NCI-H2029 treated with DMSO at 0.1 percent for 48 hours (cell line): ENCODE measurements at regions not wholly inside any gene's neighbourhood (a gene's known extent, or its start where the extent isn't known, plus 50 kb on each side); places are given as distances from the start of the nearest gene placed in this dataset.
"Not testable (repeated sequence)": the region's sequence is repeated elsewhere in the genome, so short reads cannot be mapped to it uniquely, and the experiment has no call there.

Experiments used
- DNase-seq: peaks from one replicate; lab custom pipeline; 2025; lab: John Stamatoyannopoulos, UW

DNA sequence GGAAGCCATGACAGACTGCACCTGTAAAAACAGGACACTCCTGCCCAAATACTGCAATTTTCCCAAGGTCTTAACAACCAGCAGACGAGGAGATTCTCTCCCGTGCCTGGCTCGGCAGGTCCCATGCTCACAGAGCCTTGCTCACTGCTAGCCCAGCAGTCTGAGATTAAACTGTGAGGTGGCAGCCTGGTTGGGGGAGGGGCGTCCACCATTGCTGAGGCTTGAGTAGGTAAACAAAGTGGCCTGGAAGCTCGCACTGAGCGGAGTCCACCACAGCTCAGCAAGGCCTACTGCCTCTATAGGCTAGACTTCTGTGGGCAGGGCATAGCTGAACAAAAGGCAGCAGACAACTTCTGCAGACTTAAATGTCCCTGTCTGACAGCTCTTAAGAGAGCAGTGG is 80.3 kb downstream of the ANXA5 start:
- DNase-seq, result not testable (repeated sequence)

- no peak for DNase-seq
Observed at GRCh38 chr4:121614101-121614500, 82.7 kb downstream of the ANXA5 start.

GRCh38 chr4:121599049-121599448 is 97.7 kb downstream of the ANXA5 start:
- no peak for DNase-seq

- no peak for DNase-seq
Observed at GRCh38 chr4:121597346-121597934, 99.3 kb downstream of the ANXA5 start.

GRCh38 chr4:121594796-121595526 is 101.8 kb downstream of the ANXA5 start:
- DNase-seq, result no peak

- no peak for DNase-seq
Observed at GRCh38 chr4:121593760-121594159, 103.0 kb downstream of the ANXA5 start.

DNA sequence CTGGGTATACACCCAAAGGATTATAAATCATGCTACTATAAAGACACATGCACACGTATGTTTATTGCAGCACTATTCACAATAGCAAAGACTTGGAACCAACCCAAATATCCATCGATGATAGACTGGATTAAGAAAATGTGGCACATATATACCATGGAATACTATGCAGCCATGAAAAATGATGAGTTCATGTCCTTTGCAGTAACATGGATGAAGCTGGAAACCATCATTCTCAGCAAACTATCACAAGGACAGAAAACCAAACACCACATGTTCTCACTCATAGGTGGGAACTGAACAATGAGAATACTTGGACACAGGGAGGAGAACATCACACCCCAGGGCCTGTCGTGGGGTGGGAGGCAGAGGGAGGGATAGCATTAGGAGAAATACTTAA is 104.5 kb downstream of the ANXA5 start:
- not testable (repeated sequence) for DNase-seq

DNA sequence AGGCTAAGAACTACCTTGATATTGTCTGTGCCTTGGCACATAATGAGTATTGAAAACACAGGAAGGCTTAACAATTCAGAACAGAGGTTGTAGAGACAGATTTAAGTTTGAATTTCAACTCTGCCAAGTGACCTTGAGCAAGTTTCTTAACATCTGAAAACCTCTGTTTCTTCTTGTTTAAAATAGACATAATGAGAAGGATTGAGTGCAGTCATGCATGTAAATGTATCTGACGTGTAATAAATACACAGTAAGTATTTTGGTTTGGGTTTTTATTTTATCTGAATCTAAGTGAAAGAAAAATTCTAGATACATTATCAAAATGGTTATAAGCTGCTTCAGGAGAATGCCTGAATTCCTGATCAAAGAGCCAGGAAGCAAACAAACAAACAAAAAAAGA is 111.9 kb downstream of the ANXA5 start:
- DNase-seq, result no peak

DNA sequence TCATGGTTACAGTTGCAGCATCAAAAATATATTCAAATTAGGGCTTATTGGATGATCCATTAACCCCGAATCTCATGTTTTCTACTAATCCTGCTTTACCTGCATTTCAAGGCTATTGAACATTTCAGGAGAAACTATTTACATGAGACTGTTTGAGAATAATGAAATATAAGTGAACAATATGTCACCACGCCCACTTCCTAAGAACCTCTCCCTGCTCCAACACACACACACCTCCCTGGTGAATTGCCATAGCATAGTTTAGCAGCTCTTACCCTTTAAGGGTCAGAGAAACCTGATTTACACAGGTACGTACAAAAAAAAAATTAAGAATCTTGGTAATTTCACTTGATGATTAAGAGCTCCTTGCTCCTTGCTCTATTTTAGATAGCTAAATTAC is 113.4 kb downstream of the ANXA5 start:
- no peak for DNase-seq

DNA sequence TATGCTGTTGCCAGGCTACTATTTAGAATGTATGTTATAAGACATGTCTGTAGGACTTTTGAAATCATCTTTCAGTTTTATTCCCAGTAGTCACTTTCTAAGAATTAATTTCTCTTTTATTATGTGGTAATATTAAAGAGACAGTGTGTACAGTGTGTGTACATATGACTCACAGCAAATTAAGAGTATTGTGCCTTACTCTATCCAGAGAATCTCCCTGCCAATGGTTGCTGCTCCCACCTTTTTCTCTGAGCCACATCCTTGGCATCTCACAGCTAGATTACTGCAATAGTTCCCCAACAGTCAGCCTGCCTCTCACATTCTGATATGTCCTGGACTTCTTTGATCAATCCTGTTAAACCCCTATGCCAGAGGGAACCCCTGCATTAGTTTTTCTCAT is 114.5 kb downstream of the ANXA5 start:
- no peak for DNase-seq

DNA sequence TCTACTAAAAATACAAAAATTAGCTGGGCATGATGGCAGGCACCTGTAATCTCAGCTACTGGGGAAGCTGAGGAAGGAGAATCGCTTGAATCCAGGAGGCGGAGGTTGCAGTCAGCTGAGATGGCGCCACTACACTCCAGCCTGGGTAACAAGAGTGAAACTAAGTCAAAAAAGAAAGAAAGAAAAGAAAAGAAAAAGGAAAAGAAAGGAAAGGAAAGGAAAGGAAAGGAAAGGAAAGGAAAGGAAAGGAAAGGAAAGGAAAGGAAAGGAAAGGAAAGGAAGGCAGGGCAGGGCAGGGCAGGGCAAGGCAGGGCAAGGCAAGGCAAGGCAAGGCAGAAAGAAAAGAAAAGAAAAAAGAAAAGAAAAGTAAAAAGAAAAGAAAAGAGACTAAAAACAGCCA is 121.4 kb downstream of the ANXA5 start:
- not testable (repeated sequence) for DNase-seq

DNA sequence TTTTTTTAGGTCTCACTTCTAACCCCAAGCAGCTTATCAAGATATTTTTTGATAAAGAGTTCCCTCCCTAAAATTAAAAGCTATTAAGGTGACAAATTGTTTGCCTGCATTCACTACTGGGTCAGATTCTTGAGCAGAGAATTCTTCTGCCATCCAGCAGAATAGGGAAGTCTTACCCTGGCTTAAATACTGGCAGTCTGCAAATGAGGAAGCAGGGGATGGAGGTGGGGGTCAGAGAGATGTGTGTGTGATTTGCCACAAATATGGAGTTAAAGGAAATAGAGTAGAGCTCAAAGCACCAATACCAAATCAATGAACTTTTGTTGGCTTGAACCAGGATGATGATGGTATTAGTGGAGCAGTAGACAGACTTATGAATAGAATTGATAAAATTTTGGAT is 122.2 kb downstream of the ANXA5 start:
- DNase-seq, result no peak

- DNase-seq, result no peak
Observed at GRCh38 chr4:121567748-121568147, 129.0 kb downstream of the ANXA5 start.

- no peak for DNase-seq
Observed at GRCh38 chr4:121564840-121565375, 131.9 kb downstream of the ANXA5 start.

- DNase-seq, result no peak
Observed at GRCh38 chr4:121562811-121563210, 134.0 kb downstream of the ANXA5 start.

GRCh38 chr4:121555315-121556107 is 141.3 kb downstream of the ANXA5 start:
- DNase-seq, result no peak

DNA sequence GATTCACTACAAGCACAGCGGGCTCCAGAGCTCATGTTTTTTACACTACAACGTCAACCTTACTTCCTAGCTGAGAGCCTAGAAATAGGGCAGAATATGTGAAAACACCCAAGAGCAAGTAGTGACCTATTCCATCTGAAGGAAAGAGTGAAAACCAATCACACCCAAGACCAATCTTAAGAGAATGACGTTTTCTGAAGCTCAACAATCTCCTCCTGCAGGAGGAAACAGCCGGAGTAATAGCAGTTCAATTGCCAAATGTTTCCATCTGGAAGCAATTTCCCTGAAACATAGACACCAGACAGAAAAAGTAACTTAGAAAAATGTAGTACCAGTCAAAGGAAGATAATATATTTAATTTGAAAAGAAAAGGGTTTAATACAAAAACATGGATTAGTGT is 142.4 kb downstream of the ANXA5 start:
- DNase-seq, result no peak

GRCh38 chr4:121551881-121552280 is 144.9 kb downstream of the ANXA5 start:
- peak; percentile 1 for DNase-seq

DNA sequence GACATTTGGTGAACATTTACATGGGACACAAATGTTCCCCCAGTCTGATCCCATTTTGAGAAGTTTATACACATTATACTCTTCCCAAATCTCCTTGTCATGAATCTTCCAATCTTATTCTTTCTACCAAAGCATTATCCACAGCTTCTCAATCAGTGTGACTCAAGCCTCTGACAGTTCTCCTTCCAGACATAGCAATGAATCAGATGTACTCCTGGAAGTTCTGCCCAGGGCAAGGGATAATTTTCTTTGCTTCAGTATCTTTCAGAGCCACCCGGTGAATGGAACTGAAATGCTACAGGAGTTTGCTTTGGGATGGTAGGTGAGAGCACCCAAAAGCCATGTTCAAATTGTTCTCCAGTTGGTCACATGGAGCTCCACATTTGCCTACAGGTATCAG is 145.5 kb downstream of the ANXA5 start:
- no peak for DNase-seq

DNA sequence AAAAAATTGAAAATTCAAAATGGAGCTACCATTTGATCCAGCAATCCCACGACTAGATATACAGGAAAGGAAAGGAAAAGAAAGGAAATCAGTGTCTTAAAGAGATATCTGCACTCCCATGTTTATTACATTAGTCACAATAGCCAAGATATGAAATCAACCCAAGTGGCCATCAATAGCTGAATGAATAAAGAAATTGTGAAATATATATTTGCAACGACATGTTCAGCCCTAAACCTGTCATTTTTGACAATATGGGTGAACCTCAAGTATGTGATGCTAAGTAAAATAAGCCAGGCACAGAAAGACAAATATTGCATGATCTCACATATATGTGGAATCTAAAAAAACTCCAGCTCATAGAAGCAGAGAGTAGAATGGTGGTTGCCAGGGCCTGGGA is 155.1 kb downstream of the ANXA5 start:
- DNase-seq, result no peak

DNA sequence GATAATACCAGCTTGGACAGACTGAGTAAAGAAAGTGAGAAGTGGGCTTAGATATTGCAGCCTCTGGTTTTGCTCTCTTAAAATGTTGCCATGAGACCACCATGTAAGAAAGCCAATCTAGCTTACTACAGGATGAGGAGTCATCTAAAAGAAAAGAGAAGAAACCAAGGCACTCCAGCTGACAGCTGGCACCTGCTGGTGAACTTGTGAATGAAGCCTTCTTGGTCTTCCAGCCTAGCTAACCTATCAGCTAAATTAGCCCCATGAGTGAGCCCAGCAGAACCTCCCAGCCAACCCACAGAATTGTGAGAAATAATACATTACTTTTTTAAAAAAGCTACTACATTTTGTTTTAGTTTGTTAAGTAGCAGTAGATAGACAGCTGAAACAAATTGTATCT is 154.5 kb upstream of the QRFPR start:
- no peak for DNase-seq

DNA sequence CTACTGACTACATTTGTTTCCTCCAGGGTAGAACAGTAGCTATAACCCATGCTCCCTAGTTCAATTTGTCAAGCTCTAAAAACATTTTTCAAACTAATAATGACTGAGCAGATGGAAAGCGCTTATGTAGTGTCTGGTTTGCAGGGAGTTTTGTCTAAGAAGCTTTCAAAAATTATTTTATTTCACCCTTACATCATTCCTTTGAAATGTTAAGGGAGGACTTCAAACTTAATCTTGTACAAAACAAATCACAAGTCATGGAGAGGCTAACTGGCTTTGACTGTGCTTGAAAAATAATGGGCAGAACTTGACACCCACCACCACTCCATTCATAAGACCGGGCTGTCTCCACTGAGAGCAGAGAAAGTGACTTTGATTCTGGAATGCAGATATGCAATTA is 153.4 kb upstream of the QRFPR start:
- no peak for DNase-seq

DNA sequence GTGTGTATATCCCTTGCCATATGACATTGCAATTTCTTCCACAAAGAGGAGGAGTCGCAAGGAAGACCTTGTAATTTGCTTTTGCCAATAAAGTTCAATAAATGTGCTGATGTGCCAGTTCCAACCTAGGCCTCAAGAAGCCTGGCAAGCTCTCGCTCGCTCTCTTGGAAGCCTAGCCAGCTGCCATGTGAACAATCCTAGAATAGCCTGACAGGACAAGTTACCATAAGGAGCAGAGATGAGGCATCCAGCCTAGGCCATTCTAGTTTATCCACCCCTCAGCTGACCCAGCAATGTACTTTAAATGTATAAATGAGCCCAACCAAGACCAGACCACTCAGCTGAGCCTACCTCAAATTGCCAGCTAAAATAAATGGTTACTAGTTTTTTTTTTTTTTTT is 145.7 kb upstream of the QRFPR start:
- no peak for DNase-seq
